HG03565 (cell line): ENCODE measurements at regions not wholly inside any gene's neighbourhood (a gene's known extent, or its start where the extent isn't known, plus 50 kb on each side); places are given as distances from the start of the nearest gene placed in this dataset.
"Not testable (repeated sequence)": the region's sequence is repeated elsewhere in the genome, so short reads cannot be mapped to it uniquely, and the experiment has no call there.

Experiments
- ATAC-seq: cut with Tn5 transposase; IDR thresholded peaks from one replicate; pipeline ENCODE4 v1.9.1; 2021; ENCODE audit warnings: mild to moderate bottlenecking, moderate library complexity; ENCODE audit not compliant: unreplicated experiment

GRCh38 chr4:71204056-71204455 lies 134.8 kb upstream of the SLC4A4 start:
- ATAC-seq: no peak

DNA sequence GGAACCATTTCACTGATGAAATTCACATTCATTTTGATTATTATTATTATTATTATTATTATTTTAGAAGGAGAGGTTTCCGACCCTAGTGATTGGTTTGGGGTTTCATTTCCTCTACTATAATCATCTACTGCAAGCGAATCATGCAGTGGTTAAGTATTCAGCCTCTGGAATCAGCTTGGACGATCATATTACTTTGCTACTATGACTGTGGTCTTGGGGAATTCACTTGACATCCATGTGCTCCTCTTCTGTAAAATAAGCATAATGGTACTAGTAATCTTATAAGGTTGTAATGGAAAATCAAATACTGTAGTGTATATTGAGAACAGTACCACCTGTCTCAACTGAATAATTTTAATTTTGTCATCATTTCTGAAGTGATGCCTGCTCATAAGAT lies 132.1 kb upstream of the SLC4A4 start:
- no peak for ATAC-seq

- no peak for ATAC-seq
These were observed 129.7 kb upstream of the SLC4A4 start for GRCh38 chr4:71209161-71209560.

GRCh38 chr4:71210823-71211222 lies 128.0 kb upstream of the SLC4A4 start:
- no peak for ATAC-seq

- no peak for ATAC-seq
These were observed 127.1 kb upstream of the SLC4A4 start for GRCh38 chr4:71211748-71212147.

GRCh38 chr4:71212216-71212615 lies 126.6 kb upstream of the SLC4A4 start:
- no peak for ATAC-seq

DNA sequence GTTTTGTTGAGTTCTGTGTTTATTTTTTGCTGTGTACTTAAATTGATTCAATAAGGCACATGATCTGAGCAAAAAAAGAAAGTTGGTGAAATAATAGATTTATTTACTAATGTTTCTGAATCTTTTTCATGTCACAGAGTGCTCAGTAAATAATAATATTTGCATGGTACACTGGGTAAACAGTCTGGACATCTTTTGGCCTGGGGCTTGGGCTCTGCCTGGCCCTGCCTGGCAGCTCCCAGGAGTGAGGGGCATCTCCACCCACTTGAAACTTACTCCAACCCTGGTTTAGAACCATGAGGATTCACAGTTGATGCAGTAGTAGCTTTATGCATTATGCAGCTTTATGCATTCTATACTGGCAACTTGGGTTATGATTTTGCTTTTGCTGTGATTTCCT lies 124.2 kb upstream of the SLC4A4 start:
- no peak for ATAC-seq

GRCh38 chr4:71216316-71216959 lies 122.4 kb upstream of the SLC4A4 start:
- ATAC-seq: no peak

DNA sequence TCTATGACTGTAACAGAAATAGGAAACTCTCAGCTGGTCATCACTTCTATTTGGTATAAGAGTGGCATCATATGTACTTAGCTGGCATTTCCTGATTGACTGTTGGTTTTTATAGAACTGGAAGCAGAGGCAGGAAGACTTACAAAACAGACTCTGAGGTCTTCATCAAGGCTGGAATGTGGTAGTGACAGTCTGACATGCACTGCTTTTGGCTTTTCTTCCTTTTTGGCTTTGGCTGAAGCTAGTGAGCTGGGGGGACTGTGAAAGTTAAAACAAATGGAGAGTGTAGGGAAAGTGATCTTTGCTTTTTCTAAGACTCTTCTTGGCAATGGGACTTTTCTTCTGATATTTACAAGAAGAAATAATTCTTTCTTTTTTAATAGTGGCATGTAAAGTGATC lies 121.1 kb upstream of the SLC4A4 start:
- no peak for ATAC-seq

GRCh38 chr4:71220848-71221247 lies 118.0 kb upstream of the SLC4A4 start:
- not testable (repeated sequence) for ATAC-seq

DNA sequence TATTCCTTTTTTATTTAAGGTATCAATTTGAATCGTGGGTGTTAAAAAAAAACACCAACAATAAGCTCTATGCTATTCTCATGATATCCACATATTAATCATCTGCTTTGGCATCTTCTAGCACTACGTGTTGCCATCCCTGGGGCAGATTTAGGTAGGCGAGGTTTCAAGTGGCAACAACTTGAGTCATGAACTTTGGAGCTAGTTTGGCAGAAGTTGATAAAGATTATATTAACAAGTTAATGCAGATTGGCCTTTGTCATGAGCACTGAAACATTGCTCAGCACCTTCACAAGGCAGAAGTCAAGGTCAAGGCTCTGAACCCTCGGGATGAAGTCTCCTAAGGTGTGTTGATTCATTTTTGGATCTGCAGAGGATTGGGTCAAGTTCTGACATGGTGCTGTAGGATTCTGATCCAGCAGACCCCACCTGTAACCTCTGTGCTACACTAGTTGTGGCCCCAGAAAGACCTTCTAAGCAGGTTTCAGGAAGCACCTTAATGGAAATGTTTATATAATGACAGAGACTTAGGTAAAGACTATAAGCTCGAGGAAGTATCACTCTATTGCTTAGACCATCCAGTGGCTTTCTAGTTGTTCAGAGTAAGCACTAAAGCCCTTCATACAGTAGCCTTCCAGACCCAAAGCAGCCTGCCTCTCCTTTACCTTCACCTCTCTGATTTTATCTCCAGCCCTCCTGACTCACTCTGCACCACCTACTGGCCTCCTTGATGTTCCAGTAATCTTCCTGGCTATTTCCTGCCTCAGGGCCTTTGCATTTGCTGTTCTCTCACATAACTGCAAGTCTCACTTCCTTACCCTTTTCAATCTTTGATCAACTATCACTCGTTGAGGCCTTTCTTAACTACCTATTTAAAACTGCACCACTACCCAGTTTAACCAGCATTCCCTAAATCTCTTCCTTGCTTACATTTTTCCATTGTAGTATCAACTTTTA lies 117.0 kb upstream of the SLC4A4 start:
- no peak for ATAC-seq

- ATAC-seq: no peak
These were observed 116.2 kb upstream of the SLC4A4 start for GRCh38 chr4:71222661-71223060.

DNA sequence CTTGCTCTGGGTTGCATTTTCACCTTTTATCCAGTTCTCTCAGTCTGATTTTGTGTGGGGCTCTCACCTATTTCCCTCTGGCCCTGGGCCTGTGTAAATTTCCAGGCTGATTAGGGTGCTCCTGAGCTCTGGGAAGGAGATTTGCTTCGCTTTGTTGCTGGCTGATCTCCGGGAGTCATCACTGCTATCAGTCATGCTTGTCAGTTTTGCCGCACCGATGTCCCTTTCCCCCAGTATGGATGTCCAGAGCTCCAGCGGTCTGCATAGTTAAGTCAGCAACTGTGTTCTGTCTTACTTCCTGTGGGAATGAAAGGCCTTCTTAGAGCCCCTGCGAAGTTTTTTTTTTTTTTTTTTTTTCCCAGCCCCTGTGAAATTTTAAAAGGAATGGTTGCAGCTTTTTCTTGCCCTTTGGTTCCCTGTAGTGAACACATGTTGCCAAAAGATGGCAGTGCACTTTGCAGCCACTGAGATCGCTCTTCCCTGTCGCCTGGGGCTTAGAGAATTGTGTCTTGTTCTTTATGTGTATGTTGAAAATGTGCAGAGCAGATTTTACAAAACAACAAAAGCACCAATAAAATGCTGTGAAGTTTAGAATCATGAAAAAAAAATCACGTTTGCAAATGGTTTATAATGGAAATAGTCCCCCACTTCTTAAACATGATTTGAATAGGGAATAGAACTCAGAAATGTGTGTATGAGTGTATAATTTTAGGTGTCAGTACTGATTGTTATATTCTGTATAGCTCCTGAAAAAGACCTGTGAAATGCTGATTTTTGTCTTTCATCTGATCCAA lies 109.1 kb upstream of the SLC4A4 start:
- ATAC-seq: peak; percentile 58

DNA sequence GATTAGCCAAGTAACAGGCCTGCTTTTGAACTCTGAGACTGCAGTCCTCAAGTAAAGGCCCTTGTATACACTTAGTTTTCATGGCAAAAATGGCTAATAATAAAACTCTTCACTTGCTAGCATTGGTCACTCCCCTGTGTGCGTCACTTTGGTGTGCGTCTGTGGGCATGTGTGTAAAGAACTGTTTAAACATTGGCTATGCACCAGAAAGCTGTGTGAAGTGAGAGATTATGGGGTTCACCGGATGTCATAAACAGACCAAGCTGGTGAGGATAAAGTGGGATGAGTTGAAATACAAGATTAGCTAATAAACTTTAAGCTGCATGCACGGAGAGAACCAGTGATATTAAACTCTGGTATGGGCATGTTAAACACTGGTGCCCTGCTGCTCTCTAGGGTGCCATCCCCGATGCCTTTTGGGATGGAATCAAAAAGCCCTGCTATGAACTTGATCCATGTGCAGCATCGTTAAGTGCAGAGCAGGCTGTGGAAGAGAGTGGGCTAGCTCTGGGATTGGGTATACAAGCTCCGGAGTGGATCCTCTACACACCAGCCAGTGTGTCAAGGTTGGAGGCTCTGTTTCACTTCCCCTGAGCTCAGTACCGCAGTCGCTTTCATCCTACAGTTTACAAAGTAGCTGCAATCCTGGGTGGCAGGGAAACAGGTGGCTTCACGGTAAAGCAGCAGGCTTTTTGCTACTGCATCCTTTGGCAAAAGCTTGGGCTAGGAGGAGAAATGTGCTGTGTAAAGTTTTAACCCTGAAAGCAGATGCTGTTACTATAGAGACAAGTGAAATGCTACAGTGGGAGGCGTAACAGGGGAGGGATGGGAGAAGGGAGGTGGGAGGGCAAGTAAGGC lies 108.3 kb upstream of the SLC4A4 start:
- no peak for ATAC-seq

- ATAC-seq: no peak
These were observed 107.4 kb upstream of the SLC4A4 start for GRCh38 chr4:71231129-71232055.

DNA sequence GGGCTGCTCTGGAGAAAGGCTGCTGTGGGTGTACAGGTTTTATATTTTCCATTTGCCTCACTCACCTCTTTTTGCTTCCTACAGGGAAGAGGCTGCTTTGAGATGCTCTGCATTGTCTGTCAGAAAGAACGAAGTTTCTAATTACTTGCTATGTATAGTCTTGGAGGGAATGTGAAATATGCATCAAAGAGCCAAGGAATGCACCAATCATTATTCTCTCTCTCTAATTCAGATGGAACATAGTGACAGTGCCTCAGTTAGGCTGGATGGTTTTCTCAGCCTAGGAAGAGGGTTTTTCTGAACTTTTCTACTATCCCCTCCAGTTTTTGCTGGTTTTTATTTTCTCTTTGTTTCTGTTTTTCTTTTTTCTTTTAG lies 106.8 kb upstream of the SLC4A4 start:
- ATAC-seq: no peak

GRCh38 chr4:71232846-71233245 lies 106.0 kb upstream of the SLC4A4 start:
- ATAC-seq: no peak

GRCh38 chr4:71235311-71236201 lies 103.3 kb upstream of the SLC4A4 start:
- no peak for ATAC-seq
